ENCODE measurements at regions not wholly inside any gene's neighbourhood (a gene's known extent, or its start where the extent isn't known, plus 50 kb on each side); places are given as distances from the start of the nearest gene placed in this dataset.

GRCh38 chr16:55380485-55380884 is 56.5 kb downstream of the IRX6 start:
- Mint-ChIP-seq H3K4me1 (no peaks in the 10 kb centered on the region), H3K27ac (no peak overlapping the region), H3K9me3 (no peaks in the 10 kb centered on the region), H3K27me3 (no peaks in the 10 kb centered on the region), H3K4me3 (no peak overlapping the region), H3K36me3 (ENCODE audit: low read depth) (no peaks in the 10 kb centered on the region)
- ChIA-PET CTCF (no interaction called here), POLR2A (no interaction called here)
- no peak for DNase-seq

- Mint-ChIP-seq H3K4me3 (no peak overlapping the region), H3K27me3 (no peaks in the 10 kb centered on the region), H3K27ac (no peak overlapping the region), H3K36me3 (ENCODE audit: low read depth) (no peaks in the 10 kb centered on the region), H3K9me3 (no peaks in the 10 kb centered on the region), H3K4me1 (no peaks in the 10 kb centered on the region)
- ChIA-PET POLR2A (no interaction called here), CTCF (no interaction called here)
- DNase-seq, result no peak
These were observed 60.6 kb downstream of the IRX6 start for GRCh38 chr16:55384288-55385247.

GRCh38 chr16:55385359-55385758 is 61.4 kb downstream of the IRX6 start:
- Mint-ChIP-seq H3K9me3 (no peaks in the 10 kb centered on the region), H3K27me3 (no peaks in the 10 kb centered on the region), H3K4me1 (no peaks in the 10 kb centered on the region), H3K36me3 (ENCODE audit: low read depth) (no peaks in the 10 kb centered on the region), H3K4me3 (no peak overlapping the region), H3K27ac (no peak overlapping the region)
- CTCF ChIA-PET, result no interaction called here
- POLR2A ChIA-PET, result no interaction called here
- no peak for DNase-seq

- Mint-ChIP-seq H3K4me3 (no peak overlapping the region), H3K4me1 (no peaks in the 10 kb centered on the region), H3K36me3 (ENCODE audit: low read depth) (no peaks in the 10 kb centered on the region), H3K27ac (no peak overlapping the region), H3K9me3 (no peaks in the 10 kb centered on the region), H3K27me3 (no peaks in the 10 kb centered on the region)
- no peak for DNase-seq
- POLR2A ChIA-PET, result no interaction called here
- CTCF ChIA-PET, result no interaction called here
These were observed 62.7 kb downstream of the IRX6 start for GRCh38 chr16:55386534-55387296.

- DNase-seq, result no peak
- Mint-ChIP-seq H3K27ac (no peak overlapping the region), H3K27me3 (no peaks in the 10 kb centered on the region), H3K4me3 (no peak overlapping the region), H3K9me3 (no peaks in the 10 kb centered on the region), H3K4me1 (no peaks in the 10 kb centered on the region), H3K36me3 (ENCODE audit: low read depth) (no peaks in the 10 kb centered on the region)
- POLR2A ChIA-PET, result no interaction called here
- CTCF ChIA-PET, result no interaction called here
These were observed 64.3 kb downstream of the IRX6 start for GRCh38 chr16:55388131-55388862.

GRCh38 chr16:55389426-55390073 is 65.5 kb downstream of the IRX6 start:
- ChIA-PET CTCF (no interaction called here), POLR2A (no interaction called here)
- DNase-seq, result no peak
- Mint-ChIP-seq H3K4me1 (no peaks in the 10 kb centered on the region), H3K36me3 (ENCODE audit: low read depth) (no peaks in the 10 kb centered on the region), H3K27ac (no peak overlapping the region), H3K9me3 (no peaks in the 10 kb centered on the region), H3K27me3 (no peaks in the 10 kb centered on the region), H3K4me3 (no peak overlapping the region)

GRCh38 chr16:55390630-55391237 is 66.7 kb downstream of the IRX6 start:
- H3K27ac Mint-ChIP-seq, result no peak overlapping the region
- ChIA-PET CTCF (no interaction called here), POLR2A (no interaction called here)
- H3K4me1 Mint-ChIP-seq, result no peaks in the 10 kb centered on the region
- no peaks in the 10 kb centered on the region for H3K27me3 Mint-ChIP-seq
- no peak overlapping the region for H3K4me3 Mint-ChIP-seq
- no peaks in the 10 kb centered on the region for H3K36me3 Mint-ChIP-seq (ENCODE audit: low read depth)
- no peaks in the 10 kb centered on the region for H3K9me3 Mint-ChIP-seq
- no peak for DNase-seq

GRCh38 chr16:55391760-55392375 is 67.9 kb downstream of the IRX6 start:
- H3K27me3 Mint-ChIP-seq, result no peaks in the 10 kb centered on the region

GRCh38 chr16:55392701-55393100 is 68.7 kb downstream of the IRX6 start:
- Mint-ChIP-seq H3K27ac (no peak overlapping the region), H3K27me3 (no peaks in the 10 kb centered on the region), H3K4me1 (no peaks in the 10 kb centered on the region), H3K9me3 (no peaks in the 10 kb centered on the region), H3K4me3 (no peak overlapping the region), H3K36me3 (ENCODE audit: low read depth) (no peaks in the 10 kb centered on the region)
- DNase-seq, result no peak
- ChIA-PET CTCF (interaction anchor here (1.7 kb wide), 1 partner anchor 11 kb away, joined by 3 read pairs; no protein-coding TSS in a partner anchor), POLR2A (no interaction called here)

More at GRCh38 chr16:55391760-55392375, 67.9 kb downstream of the IRX6 start:
- Mint-ChIP-seq H3K27ac (no peak overlapping the region), H3K36me3 (ENCODE audit: low read depth) (no peaks in the 10 kb centered on the region), H3K9me3 (no peaks in the 10 kb centered on the region), H3K4me1 (no peaks in the 10 kb centered on the region), H3K4me3 (no peak overlapping the region)
- ChIA-PET CTCF (interaction anchor here (1.7 kb wide), 1 partner anchor 12 kb away, joined by 3 read pairs; no protein-coding TSS in a partner anchor), POLR2A (no interaction called here)
- no peak for DNase-seq

- H3K36me3 Mint-ChIP-seq (ENCODE audit: low read depth), result no peaks in the 10 kb centered on the region
- ChIA-PET CTCF (no interaction called here), POLR2A (no interaction called here)
- no peaks in the 10 kb centered on the region for H3K27me3 Mint-ChIP-seq
- no peaks in the 10 kb centered on the region for H3K9me3 Mint-ChIP-seq
- no peaks in the 10 kb centered on the region for H3K4me1 Mint-ChIP-seq
- H3K27ac Mint-ChIP-seq, result no peak overlapping the region
- no peak for DNase-seq
- no peak overlapping the region for H3K4me3 Mint-ChIP-seq
These were observed 70.0 kb downstream of the IRX6 start for GRCh38 chr16:55393991-55394390.

- no peak overlapping the region for H3K27ac Mint-ChIP-seq
- peaks cover 3% of the 10 kb centered on the region for H3K27me3 Mint-ChIP-seq
- CTCF ChIA-PET, result no interaction called here
- H3K36me3 Mint-ChIP-seq (ENCODE audit: low read depth), result no peaks in the 10 kb centered on the region
- no peak overlapping the region for H3K4me3 Mint-ChIP-seq
- H3K9me3 Mint-ChIP-seq, result no peaks in the 10 kb centered on the region
- H3K4me1 Mint-ChIP-seq, result no peaks in the 10 kb centered on the region
- DNase-seq, result no peak
- POLR2A ChIA-PET, result no interaction called here
These were observed 74.8 kb downstream of the IRX6 start for GRCh38 chr16:55398762-55399161.

- DNase-seq, result no peak
- Mint-ChIP-seq H3K27ac (no peak overlapping the region), H3K36me3 (ENCODE audit: low read depth) (no peaks in the 10 kb centered on the region), H3K4me1 (no peaks in the 10 kb centered on the region), H3K9me3 (no peaks in the 10 kb centered on the region), H3K27me3 (peaks cover 5% of the 10 kb centered on the region), H3K4me3 (no peak overlapping the region)
- ChIA-PET CTCF (no interaction called here), POLR2A (no interaction called here)
These were observed 75.9 kb downstream of the IRX6 start for GRCh38 chr16:55399911-55400310.
